K562 (cell line): ENCODE measurements at regions not wholly inside any gene's neighbourhood (a gene's known extent, or its start where the extent isn't known, plus 50 kb on each side); places are given as distances from the start of the nearest gene placed in this dataset.

Experiments used
- ATAC-seq: fragments of 200-7000 bp; cut with Tn5 transposase; 3 replicates; pipeline ENCODE4 v1.9.1; 2020; ENCODE audit warnings: moderate library complexity
- BruUV-seq: library from RNA; stranded (reverse); fragments of 400-500 nt; replicated peaks from 2 replicates; lab custom pipeline; 2021; lab: Mats Ljungman, UMichigan
- CTCF ChIA-PET: fragments of 300-600 bp; formaldehyde crosslinking; extraction: SDS; loops from one replicate; lab custom pipeline; 2021; ENCODE audit warnings: low intra/inter-chr PET ratio; lab: Yijun Ruan, JAX
- POLR2A ChIA-PET: fragments of 300-600, 350-650 bp; sonication (Branson Sonifier 250); formaldehyde crosslinking; extraction: SDS; loops from one replicate; lab custom pipeline; 2021; ENCODE audit warnings: antibody characterized with exemption, inconsistent platforms; lab: Yijun Ruan, JAX
- DNase-seq, 4 experiments: peaks; one replicate each; pipeline versions ENCODE4 v3.0.0 to v3.0.0-alpha.2; 2011 to 2018; ENCODE audit warnings: low spot score in 3 of 4, mixed read lengths in 3 of 4; ENCODE audit errors: extremely low read depth in 1 of 4
- FAIRE-seq: peaks from 2 replicates; lab custom pipeline; 2011; peaks lifted over from hg19 to GRCh38; lab: Jason Lieb, UNC
- H2AFZ ChIP-seq: 2 replicates; pipeline ENCODE4 v1.6.0; 2011; ENCODE audit warnings: low read depth, low read length, control low read depth, inconsistent platforms
- H3K27ac ChIP-seq: fragments of 200-600 bp; 3 replicates; pipeline ENCODE4 v1.8.0; 2011; ENCODE audit warnings: low read depth, mild to moderate bottlenecking, control low read depth, inconsistent platforms, low read length, moderate library complexity, mixed read lengths; ENCODE audit errors: extremely low read depth
- H3K27me3 ChIP-seq, 2 experiments: fragments of 300-600 bp in 1 of 2; 2 replicates in 1 of 2; 3 replicates in 1 of 2; pipeline versions ENCODE4 v1.6.0 to v1.8.0; 2011; ENCODE audit warnings: inconsistent platforms in 2 of 2, low read length in 2 of 2, mild to moderate bottlenecking in 1 of 2, mixed read lengths in 1 of 2, moderate library complexity in 1 of 2; ENCODE audit not compliant: control insufficient read depth in 2 of 2, insufficient read depth in 2 of 2
- H3K36me3 ChIP-seq: fragments of 300-600 bp; 3 replicates; pipeline ENCODE4 v1.8.0; 2011; ENCODE audit warnings: mild to moderate bottlenecking, low read length, inconsistent platforms; ENCODE audit not compliant: control insufficient read depth, insufficient read depth
- H3K4me1 ChIP-seq, 2 experiments: fragments of 200-600 bp in 1 of 2; replicated peaks in 1 of 2; 2 replicates in 1 of 2; 3 replicates in 1 of 2; pipeline versions ENCODE4 v1.5.1 to v1.8.0; 2011; ENCODE audit warnings: inconsistent platforms in 2 of 2, low read length in 2 of 2, mild to moderate bottlenecking in 1 of 2, mixed read lengths in 1 of 2, moderate library complexity in 1 of 2; ENCODE audit not compliant: control insufficient read depth in 2 of 2, insufficient read depth in 2 of 2
- H3K4me2 ChIP-seq: 2 replicates; pipeline ENCODE4 v1.6.1; 2011; ENCODE audit warnings: low read length, control low read depth, inconsistent platforms, mixed read lengths; ENCODE audit not compliant: insufficient read depth
- H3K4me3 ChIP-seq: fragments of 200-600 bp; sonication (generic), shearing (Covaris generic); 2 replicates; pipeline ENCODE4 v1.5.1; 2016; ENCODE audit warnings: control low read depth, inconsistent platforms
- H3K79me2 ChIP-seq: fragments of 200-600 bp; 3 replicates; pipeline ENCODE4 v1.8.0; 2011; ENCODE audit warnings: low read length, inconsistent platforms; ENCODE audit not compliant: control insufficient read depth, insufficient read depth
- H3K9ac ChIP-seq, 2 experiments: 2 replicates each; pipeline versions ENCODE4 v1.6.0 to v1.6.1; 2011; ENCODE audit warnings: low read depth in 2 of 2, low read length in 2 of 2, control low read depth in 1 of 2, inconsistent platforms in 1 of 2, mild to moderate bottlenecking in 1 of 2, mixed read lengths in 1 of 2; ENCODE audit not compliant: insufficient read depth in 1 of 2
- H3K9me1 ChIP-seq: one replicate; pipeline ENCODE4 v1.6.0; 2011; ENCODE audit warnings: inconsistent platforms, mild to moderate bottlenecking, low read length, moderate library complexity; ENCODE audit not compliant: control insufficient read depth, insufficient read depth
- H3K9me3 ChIP-seq: replicated peaks from 2 replicates; pipeline ENCODE4 v1.5.1; 2011; ENCODE audit warnings: low read depth, low read length, inconsistent platforms; ENCODE audit not compliant: control insufficient read depth, insufficient read depth
- H4K20me1 ChIP-seq: replicated peaks from 2 replicates; pipeline ENCODE4 v1.6.1; 2011; ENCODE audit warnings: low read length, inconsistent platforms, mixed read lengths; ENCODE audit not compliant: control insufficient read depth, insufficient read depth
- KLF1 ChIP-seq: fragments of 450-650 bp; IDR thresholded peaks from 2 replicates; pipeline ENCODE4 v1.6.1; 2016; ENCODE audit warnings: missing genetic modification characterization, missing compliant biosample characterization
- LARP7 ChIP-seq: fragments of 450-650 bp; IDR thresholded peaks from 2 replicates; pipeline ENCODE4 v1.6.1; 2016
- ZNF586 ChIP-seq: fragments of 450-650 bp; formaldehyde crosslinking; conservative IDR thresholded peaks from 2 replicates; pipeline ENCODE4 v1.4.0; 2020; ENCODE audit warnings: mild to moderate bottlenecking, moderate library complexity
- WGBS: fragments of 100-300 bp; shearing (Covaris generic); methylation state at CpG from one replicate; pipeline ENCODE4 v1.1.6; 2016; ENCODE audit warnings: low coverage, mixed read lengths; ENCODE audit not compliant: insufficient coverage; ENCODE audit errors: missing lambda C conversion rate; 5-methylcytosine and 5-hydroxymethylcytosine counted together
- in situ Hi-C: fragments of 300-500 bp; cut with MboI; formaldehyde crosslinking; loops from 4 replicates; pipeline ENCODE4 v1.15.0; 2018; ENCODE audit warnings: inconsistent platforms, mixed read lengths
- intact Hi-C: fragments of 100-400 bp; cut with micrococcal nuclease; formaldehyde crosslinking; loops from 2 replicates; pipeline ENCODE4 v1.14.2; 2022
- TF ChIP-seq, protein P1 (sequence below): sonication (generic); formaldehyde crosslinking; IDR thresholded peaks from 2 replicates; pipeline ENCODE4 v1.8.0; 2022; ENCODE audit warnings: mild to moderate bottlenecking, missing genetic modification reagents
- TF ChIP-seq, protein P2 (sequence below): sonication (generic); formaldehyde crosslinking; IDR thresholded peaks from 2 replicates; pipeline ENCODE4 v1.8.1; 2023; ENCODE audit warnings: mild to moderate bottlenecking, missing genetic modification reagents
- TF ChIP-seq, protein P3 (sequence below): fragments of 450-650 bp; IDR thresholded peaks from 2 replicates; pipeline ENCODE4 v1.6.1; 2016; ENCODE audit warnings: missing biosample characterization, missing genetic modification characterization

DNA sequence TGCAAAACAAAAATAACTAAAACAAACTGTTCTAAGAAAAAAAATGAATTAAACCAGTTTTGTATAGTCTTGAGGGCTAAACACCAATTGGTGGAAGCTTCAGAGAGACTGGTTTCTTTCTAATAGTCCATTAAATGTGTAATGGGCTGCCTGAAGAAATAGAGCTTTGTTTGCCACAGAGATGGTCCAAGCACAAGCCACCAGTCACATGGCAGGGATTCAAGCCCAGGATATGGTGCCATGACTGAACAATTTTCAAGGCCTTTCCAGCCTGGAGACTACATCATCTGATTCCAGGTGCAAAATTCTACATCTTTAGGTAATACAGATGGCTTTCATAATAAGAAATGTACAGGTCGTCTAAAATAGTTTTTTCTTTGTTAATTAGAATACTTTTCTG lies 355.3 kb downstream of the NR2F1-AS1 start:
- FAIRE-seq: no peak
- H3K27me3 ChIP-seq: no peaks in the 10 kb centered on the region
- ChIA-PET CTCF (no interaction called here), POLR2A (no interaction called here)
- H3K4me2 ChIP-seq: no peak overlapping the region
- no peak for DNase-seq
- H3K9ac ChIP-seq: no peak overlapping the region
- no TSS peak for BruUV-seq
- H3K9me1 ChIP-seq: no peaks in the 10 kb centered on the region
- WGBS: 0% methylated on average over 1 of the region's 1 CpG
- H3K79me2 ChIP-seq: no peaks in the 10 kb centered on the region
- H3K36me3 ChIP-seq: no peaks in the 10 kb centered on the region
- H3K27ac ChIP-seq: no peak overlapping the region
- no peaks in the 10 kb centered on the region for H3K9me3 ChIP-seq
- intact Hi-C loops: no loop called here
- no peak for ATAC-seq
- no peaks in the 10 kb centered on the region for H4K20me1 ChIP-seq
- no peaks in the 10 kb centered on the region for H3K4me1 ChIP-seq
- TF ChIP-seq, protein P1, sequence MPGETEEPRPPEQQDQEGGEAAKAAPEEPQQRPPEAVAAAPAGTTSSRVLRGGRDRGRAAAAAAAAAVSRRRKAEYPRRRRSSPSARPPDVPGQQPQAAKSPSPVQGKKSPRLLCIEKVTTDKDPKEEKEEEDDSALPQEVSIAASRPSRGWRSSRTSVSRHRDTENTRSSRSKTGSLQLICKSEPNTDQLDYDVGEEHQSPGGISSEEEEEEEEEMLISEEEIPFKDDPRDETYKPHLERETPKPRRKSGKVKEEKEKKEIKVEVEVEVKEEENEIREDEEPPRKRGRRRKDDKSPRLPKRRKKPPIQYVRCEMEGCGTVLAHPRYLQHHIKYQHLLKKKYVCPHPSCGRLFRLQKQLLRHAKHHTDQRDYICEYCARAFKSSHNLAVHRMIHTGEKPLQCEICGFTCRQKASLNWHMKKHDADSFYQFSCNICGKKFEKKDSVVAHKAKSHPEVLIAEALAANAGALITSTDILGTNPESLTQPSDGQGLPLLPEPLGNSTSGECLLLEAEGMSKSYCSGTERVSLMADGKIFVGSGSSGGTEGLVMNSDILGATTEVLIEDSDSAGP: no peak
- no peak overlapping the region for H2AFZ ChIP-seq
- no peak overlapping the region for H3K4me3 ChIP-seq
- in situ Hi-C loops: no loop called here

DNA sequence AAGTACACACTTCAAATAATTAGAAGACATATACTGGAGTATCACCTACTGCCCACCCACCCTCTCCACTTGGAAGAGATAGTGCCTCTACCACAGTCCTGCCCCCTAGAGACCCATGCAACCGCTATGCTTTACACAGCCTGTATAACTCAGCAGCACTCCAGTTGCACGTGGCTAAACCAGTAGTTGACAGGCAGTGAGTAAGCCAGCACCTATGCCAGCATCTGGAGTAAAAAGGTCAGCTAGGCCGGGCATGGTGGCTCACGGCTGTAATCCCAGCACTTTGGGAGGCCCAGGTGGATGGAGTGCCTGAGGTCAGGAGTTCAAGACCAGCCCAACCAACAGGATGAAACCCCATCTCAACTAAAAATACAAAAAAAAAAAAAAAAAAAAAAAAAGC lies 356.4 kb downstream of the NR2F1-AS1 start:
- BruUV-seq: no TSS peak
- 0% methylated on average over 4 of the region's 4 CpGs for WGBS

More for the DNA sequence above, 356.4 kb downstream of the NR2F1-AS1 start:
- no peaks in the 10 kb centered on the region for H3K9me1 ChIP-seq
- DNase-seq (no peak), ATAC-seq (no peak), FAIRE-seq (no peak)
- H3K79me2 ChIP-seq: no peaks in the 10 kb centered on the region
- H3K9ac ChIP-seq: no peak overlapping the region
- TF ChIP-seq KLF1 (tag): no peak
- TF ChIP-seq, protein P2, sequence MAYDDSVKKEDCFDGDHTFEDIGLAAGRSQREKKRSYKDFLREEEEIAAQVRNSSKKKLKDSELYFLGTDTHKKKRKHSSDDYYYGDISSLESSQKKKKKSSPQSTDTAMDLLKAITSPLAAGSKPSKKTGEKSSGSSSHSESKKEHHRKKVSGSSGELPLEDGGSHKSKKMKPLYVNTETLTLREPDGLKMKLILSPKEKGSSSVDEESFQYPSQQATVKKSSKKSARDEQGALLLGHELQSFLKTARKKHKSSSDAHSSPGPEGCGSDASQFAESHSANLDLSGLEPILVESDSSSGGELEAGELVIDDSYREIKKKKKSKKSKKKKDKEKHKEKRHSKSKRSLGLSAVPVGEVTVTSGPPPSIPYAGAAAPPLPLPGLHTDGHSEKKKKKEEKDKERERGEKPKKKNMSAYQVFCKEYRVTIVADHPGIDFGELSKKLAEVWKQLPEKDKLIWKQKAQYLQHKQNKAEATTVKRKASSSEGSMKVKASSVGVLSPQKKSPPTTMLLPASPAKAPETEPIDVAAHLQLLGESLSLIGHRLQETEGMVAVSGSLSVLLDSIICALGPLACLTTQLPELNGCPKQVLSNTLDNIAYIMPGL (CRISPR knock-in tag): no peak
- TF ChIP-seq ZNF586 (CRISPR knock-in tag): no peak
- TF ChIP-seq, protein P3, sequence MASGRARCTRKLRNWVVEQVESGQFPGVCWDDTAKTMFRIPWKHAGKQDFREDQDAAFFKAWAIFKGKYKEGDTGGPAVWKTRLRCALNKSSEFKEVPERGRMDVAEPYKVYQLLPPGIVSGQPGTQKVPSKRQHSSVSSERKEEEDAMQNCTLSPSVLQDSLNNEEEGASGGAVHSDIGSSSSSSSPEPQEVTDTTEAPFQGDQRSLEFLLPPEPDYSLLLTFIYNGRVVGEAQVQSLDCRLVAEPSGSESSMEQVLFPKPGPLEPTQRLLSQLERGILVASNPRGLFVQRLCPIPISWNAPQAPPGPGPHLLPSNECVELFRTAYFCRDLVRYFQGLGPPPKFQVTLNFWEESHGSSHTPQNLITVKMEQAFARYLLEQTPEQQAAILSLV: no peak
- TF ChIP-seq LARP7: no peak
- ChIA-PET CTCF (no interaction called here), POLR2A (no interaction called here)
- no peak overlapping the region for H2AFZ ChIP-seq
- H3K4me1 ChIP-seq: no peaks in the 10 kb centered on the region
- no peaks in the 10 kb centered on the region for H3K36me3 ChIP-seq
- no peak overlapping the region for H3K27ac ChIP-seq
- no peak overlapping the region for H3K4me3 ChIP-seq
- intact Hi-C loops: no loop called here
- no peaks in the 10 kb centered on the region for H3K27me3 ChIP-seq
- H3K4me2 ChIP-seq: no peak overlapping the region
- no peaks in the 10 kb centered on the region for H4K20me1 ChIP-seq
- no peaks in the 10 kb centered on the region for H3K9me3 ChIP-seq
- in situ Hi-C loops: no loop called here
